ENCODE measurements at regions not wholly inside any gene's neighbourhood (a gene's known extent, or its start where the extent isn't known, plus 50 kb on each side); places are given as distances from the start of the nearest gene placed in this dataset.
"Not testable (repeated sequence)": the region's sequence is repeated elsewhere in the genome, so short reads cannot be mapped to it uniquely, and the experiment has no call there.

- no peak for DNase-seq
Observed at GRCh38 chr22:47622541-47622940, 860.1 kb downstream of the TBC1D22A start.

GRCh38 chr22:47621253-47621652, 858.8 kb downstream of the TBC1D22A start:
- DNase-seq = no peak

GRCh38 chr22:47620391-47620790, 857.9 kb downstream of the TBC1D22A start:
- no peak for DNase-seq

GRCh38 chr22:47619631-47620030, 857.2 kb downstream of the TBC1D22A start:
- DNase-seq = no peak

- no peak for DNase-seq
Observed at GRCh38 chr22:47618180-47619010, 855.9 kb downstream of the TBC1D22A start.

- DNase-seq = no peak
Observed at GRCh38 chr22:47617186-47617585, 854.7 kb downstream of the TBC1D22A start.

GRCh38 chr22:47616396-47617020, 854.1 kb downstream of the TBC1D22A start:
- DNase-seq = no peak

GRCh38 chr22:47615051-47615450, 852.6 kb downstream of the TBC1D22A start:
- no peak for DNase-seq

GRCh38 chr22:47613606-47614350, 851.3 kb downstream of the TBC1D22A start:
- DNase-seq = no peak

- not testable (repeated sequence) for DNase-seq
Observed at GRCh38 chr22:47613181-47613580, 850.7 kb downstream of the TBC1D22A start.

GRCh38 chr22:47612311-47612910, 850.0 kb downstream of the TBC1D22A start:
- DNase-seq = no peak

GRCh38 chr22:47610764-47611163, 848.3 kb downstream of the TBC1D22A start:
- no peak for DNase-seq

GRCh38 chr22:47610281-47610680, 847.8 kb downstream of the TBC1D22A start:
- DNase-seq = no peak

GRCh38 chr22:47609653-47610052, 847.2 kb downstream of the TBC1D22A start:
- DNase-seq = no peak

- no peak for DNase-seq
Observed at GRCh38 chr22:47608421-47608820, 846.0 kb downstream of the TBC1D22A start.

- DNase-seq = no peak
Observed at GRCh38 chr22:47607486-47607885, 845.0 kb downstream of the TBC1D22A start.

- no peak for DNase-seq
Observed at GRCh38 chr22:47606426-47606825, 844.0 kb downstream of the TBC1D22A start.

- DNase-seq = no peak
Observed at GRCh38 chr22:47605886-47606285, 843.4 kb downstream of the TBC1D22A start.

GRCh38 chr22:47605441-47605840, 843.0 kb downstream of the TBC1D22A start:
- DNase-seq = no peak

GRCh38 chr22:47604563-47604962, 842.1 kb downstream of the TBC1D22A start:
- no peak for DNase-seq

GRCh38 chr22:47602732-47603131, 840.3 kb downstream of the TBC1D22A start:
- no peak for DNase-seq

- no peak for DNase-seq
Observed at GRCh38 chr22:47601666-47602065, 839.2 kb downstream of the TBC1D22A start.

All from GOT3 (cell line).